Prostate gland (tissue), 2 donors: ENCODE measurements at regions not wholly inside any gene's neighbourhood (a gene's known extent, or its start where the extent isn't known, plus 50 kb on each side); places are given as distances from the start of the nearest gene placed in this dataset.

Experiments
- DNase-seq: peaks from one replicate; pipeline ENCODE4 v3.0.0-alpha.2; 2019; ENCODE audit warnings: low spot score
- H3K27ac ChIP-seq, 2 donors: fragments of 200-600 bp; sonication (generic); 2 replicates each; pipeline ENCODE4 v1.5.1; 2017 to 2019
- H3K27me3 ChIP-seq: fragments of 200-600 bp; sonication (generic); replicated peaks from 2 replicates; pipeline ENCODE4 v1.5.1; 2019; ENCODE audit not compliant: insufficient read depth
- H3K36me3 ChIP-seq, 2 donors: fragments of 200-600 bp; sonication (generic); 1 replicate in 1 of 2; 2 replicates in 1 of 2; pipeline versions ENCODE4 v1.5.1 to v1.8.1; 2017 to 2019
- H3K4me1 ChIP-seq: fragments of 200-600 bp; sonication (generic); replicated peaks from 2 replicates; pipeline ENCODE4 v1.5.1; 2019
- H3K4me3 ChIP-seq, 2 donors: fragments of 200-600 bp; sonication (generic); 2 replicates each; pipeline ENCODE4 v1.5.1; 2017 to 2019
- H3K9me3 ChIP-seq: fragments of 200-600 bp; sonication (generic); 2 replicates; pipeline ENCODE4 v1.5.1; 2017
- POLR2A ChIP-seq: fragments of 450-650 bp; IDR thresholded peaks from one replicate; pipeline ENCODE4 v1.6.1; 2016; ENCODE audit warnings: antibody characterized with exemption, mild to moderate bottlenecking
- POLR2AphosphoS5 ChIP-seq: sonication (generic); formaldehyde crosslinking; IDR thresholded peaks from one replicate; pipeline ENCODE4 v1.6.1; 2017; ENCODE audit warnings: antibody characterized with exemption
- WGBS: methylation state at CpG from one replicate; pipeline ENCODE4 v1.1.5; 2018; 5-methylcytosine and 5-hydroxymethylcytosine counted together
- intact Hi-C: fragments of 100-400 bp; cut with DNase I; formaldehyde crosslinking; loops from one replicate; pipeline ENCODE4 v1.14.2; 2022
- TF ChIP-seq, protein P1 (sequence below), 4 experiments: fragments of 200-600 bp in 2 of 4; fragments of 450-650 bp in 2 of 4; sonication (generic) in 2 of 4; IDR thresholded peaks; 1 replicate in 3 of 4; 2 replicates in 1 of 4; pipeline ENCODE4 v1.5.1; 2016 to 2019; ENCODE audit warnings: antibody characterized with exemption in 4 of 4, mild to moderate bottlenecking in 2 of 4, moderate library complexity in 2 of 4

DNA sequence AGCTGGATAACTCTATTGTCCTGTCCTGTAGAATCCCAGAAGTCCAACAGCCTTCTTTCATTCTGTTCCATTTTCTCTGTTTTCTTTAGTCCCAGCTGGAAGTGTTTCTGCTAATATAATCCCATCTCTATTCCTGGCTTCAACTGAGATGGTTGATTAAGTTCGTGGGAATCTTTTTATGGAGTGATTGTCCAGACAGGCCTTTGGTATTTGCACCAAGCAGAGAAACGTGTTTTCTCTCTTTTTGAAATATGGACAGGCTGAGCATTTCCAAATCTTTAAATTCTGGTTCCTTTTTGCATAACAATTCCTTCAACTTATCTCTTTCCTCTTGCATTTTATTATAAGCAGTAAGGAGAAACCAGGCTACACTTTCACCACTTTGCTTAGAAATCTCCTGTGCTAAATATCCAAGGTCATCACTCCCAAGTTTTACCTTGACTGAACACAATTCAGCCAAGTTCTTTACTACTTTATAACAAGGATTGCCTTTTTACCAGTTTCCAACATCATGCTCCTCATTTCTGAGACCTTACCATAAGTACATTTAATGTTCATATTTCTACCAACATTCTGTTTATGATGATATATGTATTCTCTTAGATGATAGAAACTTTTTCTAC, 108.8 kb downstream of the ZFP36L2 start:
- TF ChIP-seq, protein P1, sequence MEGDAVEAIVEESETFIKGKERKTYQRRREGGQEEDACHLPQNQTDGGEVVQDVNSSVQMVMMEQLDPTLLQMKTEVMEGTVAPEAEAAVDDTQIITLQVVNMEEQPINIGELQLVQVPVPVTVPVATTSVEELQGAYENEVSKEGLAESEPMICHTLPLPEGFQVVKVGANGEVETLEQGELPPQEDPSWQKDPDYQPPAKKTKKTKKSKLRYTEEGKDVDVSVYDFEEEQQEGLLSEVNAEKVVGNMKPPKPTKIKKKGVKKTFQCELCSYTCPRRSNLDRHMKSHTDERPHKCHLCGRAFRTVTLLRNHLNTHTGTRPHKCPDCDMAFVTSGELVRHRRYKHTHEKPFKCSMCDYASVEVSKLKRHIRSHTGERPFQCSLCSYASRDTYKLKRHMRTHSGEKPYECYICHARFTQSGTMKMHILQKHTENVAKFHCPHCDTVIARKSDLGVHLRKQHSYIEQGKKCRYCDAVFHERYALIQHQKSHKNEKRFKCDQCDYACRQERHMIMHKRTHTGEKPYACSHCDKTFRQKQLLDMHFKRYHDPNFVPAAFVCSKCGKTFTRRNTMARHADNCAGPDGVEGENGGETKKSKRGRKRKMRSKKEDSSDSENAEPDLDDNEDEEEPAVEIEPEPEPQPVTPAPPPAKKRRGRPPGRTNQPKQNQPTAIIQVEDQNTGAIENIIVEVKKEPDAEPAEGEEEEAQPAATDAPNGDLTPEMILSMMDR (IDR thresholded peaks at IDR 0.05), result no peak
- no peak for TF ChIP-seq POLR2AphosphoS5
- no peak for TF ChIP-seq POLR2A
- intact Hi-C loops, result loop anchor here (5.0 kb wide), 1 partner anchor 35 kb away; no protein-coding TSS in a partner anchor
- Histone ChIP-seq H3K9me3 (no peaks in the 10 kb centered on the region), H3K27me3 (no peaks in the 10 kb centered on the region), H3K4me3 (no peak overlapping the region), H3K4me1 (no peaks in the 10 kb centered on the region), H3K36me3 (no peaks in the 10 kb centered on the region), H3K27ac (peak overlapping the region in 1 of 2 donors; percentile 47)
- WGBS, result 9% methylated on average over 2 of the region's 2 CpGs
- no peak for DNase-seq

DNA sequence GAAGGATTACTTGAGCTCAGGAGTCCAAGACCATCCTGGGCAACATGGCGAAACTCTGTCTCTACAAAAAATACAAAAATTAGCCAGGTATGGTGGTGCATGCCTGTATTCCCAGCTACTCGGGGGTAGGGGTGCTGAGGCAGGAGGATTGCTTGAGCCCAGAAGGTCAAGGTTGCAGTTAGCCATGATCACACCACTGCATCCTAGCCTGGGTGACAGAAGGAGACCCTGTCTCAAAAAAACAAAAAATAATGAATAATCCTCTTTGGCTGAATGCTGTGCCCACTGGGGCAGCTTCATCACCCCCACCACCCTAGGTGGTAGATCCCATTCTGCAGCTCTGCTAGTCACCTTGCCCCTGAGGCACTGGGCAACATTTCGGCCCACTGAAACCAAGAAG, 109.4 kb downstream of the ZFP36L2 start:
- Histone ChIP-seq H3K27me3 (no peaks in the 10 kb centered on the region), H3K27ac (peak overlapping the region in 1 of 2 donors; percentile 47), H3K4me1 (no peaks in the 10 kb centered on the region), H3K36me3 (no peaks in the 10 kb centered on the region), H3K4me3 (no peak overlapping the region), H3K9me3 (no peaks in the 10 kb centered on the region)
- no peak for DNase-seq
- WGBS, result 78% methylated on average over 3 of the region's 3 CpGs
- intact Hi-C loops, result loop anchor here (5.0 kb wide), 1 partner anchor 35 kb away; no protein-coding TSS in a partner anchor
- TF ChIP-seq POLR2A (no peak), POLR2AphosphoS5 (no peak)
- TF ChIP-seq, protein P1 (IDR thresholded peaks at IDR 0.05), result no peak

DNA sequence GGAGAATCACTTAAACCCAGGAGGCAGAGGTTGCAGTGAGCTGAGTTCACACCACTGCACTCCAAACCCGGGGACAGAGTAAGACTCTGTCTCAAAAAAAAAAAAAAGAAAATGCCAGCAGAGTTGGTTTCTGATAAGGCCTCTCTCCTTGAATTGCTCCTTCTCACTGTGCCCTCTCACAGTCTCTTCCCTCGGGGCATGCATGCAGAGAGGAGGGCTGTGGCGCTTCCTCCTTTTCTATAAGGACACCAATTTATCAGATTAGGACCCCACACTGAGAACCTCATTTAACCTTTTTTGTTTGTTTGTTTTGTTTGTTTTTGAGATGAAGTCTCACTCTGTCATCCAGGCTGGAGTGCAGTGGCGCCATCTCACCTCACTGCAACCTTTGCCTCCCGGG, 110.5 kb downstream of the ZFP36L2 start:
- DNase-seq, result no peak
- intact Hi-C loops, result loop anchor here (5.0 kb wide), 1 partner anchor 34 kb away; no protein-coding TSS in a partner anchor
- TF ChIP-seq, protein P1 (IDR thresholded peaks at IDR 0.05), result no peak
- WGBS, result 89% methylated on average over 5 of the region's 5 CpGs
- Histone ChIP-seq H3K4me3 (no peak overlapping the region), H3K9me3 (no peaks in the 10 kb centered on the region), H3K4me1 (no peaks in the 10 kb centered on the region), H3K27me3 (no peaks in the 10 kb centered on the region), H3K36me3 (no peaks in the 10 kb centered on the region), H3K27ac (no peak overlapping the region)

DNA sequence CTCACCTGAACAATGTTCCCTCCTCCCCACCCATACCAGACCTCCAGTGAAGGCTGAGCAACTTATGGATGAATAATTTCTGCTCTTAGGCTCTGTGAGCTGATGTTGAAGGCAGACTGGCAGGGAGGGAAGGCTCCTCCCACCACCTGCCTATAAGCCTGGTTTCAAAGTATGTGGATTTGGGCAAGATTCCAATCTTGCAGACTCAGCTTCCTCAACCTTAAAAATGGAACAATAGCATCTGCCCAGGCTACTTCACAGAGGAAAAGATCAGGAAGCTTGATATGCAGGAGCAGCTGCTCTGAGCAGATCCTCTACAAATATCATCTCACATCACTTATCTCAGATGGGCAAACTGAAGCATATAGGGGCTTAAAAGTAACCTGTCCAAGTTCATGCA, 112.2 kb downstream of the ZFP36L2 start:
- H3K27ac ChIP-seq, result no peak overlapping the region
- DNase-seq, result no peak
- intact Hi-C loops, result no loop called here
- TF ChIP-seq POLR2AphosphoS5 (no peak), POLR2A (no peak)
- TF ChIP-seq, protein P1 (IDR thresholded peaks at IDR 0.05), result no peak
- H3K4me3 ChIP-seq, result no peak overlapping the region
- H3K9me3 ChIP-seq, result no peaks in the 10 kb centered on the region
- H3K4me1 ChIP-seq, result no peaks in the 10 kb centered on the region
- H3K36me3 ChIP-seq, result no peaks in the 10 kb centered on the region
- H3K27me3 ChIP-seq, result no peaks in the 10 kb centered on the region

DNA sequence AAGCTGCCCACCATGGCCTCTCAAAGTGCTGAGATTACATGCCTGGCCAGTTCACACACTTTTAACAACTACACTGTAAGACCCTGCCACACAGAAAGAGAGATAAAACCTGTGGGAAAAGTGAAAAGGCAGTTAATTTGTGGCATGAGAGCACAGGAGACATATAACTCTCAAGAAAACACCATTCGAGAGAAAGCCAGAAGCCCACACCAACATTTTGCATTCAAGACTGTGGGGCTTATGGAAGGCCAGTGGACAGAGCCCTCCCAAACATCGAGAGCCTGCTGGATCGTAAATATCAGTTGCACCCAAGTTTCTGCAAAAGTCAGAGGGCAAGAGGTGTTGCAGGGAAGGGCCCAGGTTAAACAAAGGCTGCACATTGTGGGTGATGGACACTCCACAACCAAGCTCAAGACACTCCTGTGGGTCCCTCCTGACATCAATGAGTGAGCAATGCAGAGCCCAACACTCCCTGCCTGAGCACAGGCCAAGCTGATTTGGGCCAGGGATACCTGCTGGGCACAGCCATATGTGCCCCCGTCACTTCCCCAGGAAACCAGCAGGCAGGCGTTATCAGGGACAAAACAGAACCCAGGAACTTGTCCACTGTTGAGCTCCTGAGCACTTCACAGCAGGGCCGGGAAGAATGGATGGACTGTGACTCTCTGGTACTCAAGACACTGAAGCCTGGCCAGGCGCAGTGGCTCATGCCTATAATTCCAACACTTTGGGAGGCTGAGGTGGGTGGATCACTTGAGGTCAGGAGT, 114.4 kb downstream of the ZFP36L2 start:
- H3K4me1 ChIP-seq, result no peaks in the 10 kb centered on the region
- WGBS, result 85% methylated on average over 7 of the region's 7 CpGs
- intact Hi-C loops, result no loop called here

More for the DNA sequence above, 114.4 kb downstream of the ZFP36L2 start:
- no peaks in the 10 kb centered on the region for H3K27me3 ChIP-seq
- no peak overlapping the region for H3K27ac ChIP-seq
- no peaks in the 10 kb centered on the region for H3K36me3 ChIP-seq
- TF ChIP-seq POLR2A (no peak), POLR2AphosphoS5 (no peak)
- TF ChIP-seq, protein P1 (IDR thresholded peaks at IDR 0.05), result no peak
- no peak overlapping the region for H3K4me3 ChIP-seq
- no peaks in the 10 kb centered on the region for H3K9me3 ChIP-seq
- no peak for DNase-seq
